Muscle of arm (tissue), 1 donor: ENCODE measurements at regions not wholly inside any gene's neighbourhood (a gene's known extent, or its start where the extent isn't known, plus 50 kb on each side); places are given as distances from the start of the nearest gene placed in this dataset.
"Not testable (repeated sequence)": the region's sequence is repeated elsewhere in the genome, so short reads cannot be mapped to it uniquely, and the experiment has no call there.

Source experiments
- DNase-seq: peaks from one replicate; pipeline ENCODE4 v3.0.0-alpha.2; 2013

DNA sequence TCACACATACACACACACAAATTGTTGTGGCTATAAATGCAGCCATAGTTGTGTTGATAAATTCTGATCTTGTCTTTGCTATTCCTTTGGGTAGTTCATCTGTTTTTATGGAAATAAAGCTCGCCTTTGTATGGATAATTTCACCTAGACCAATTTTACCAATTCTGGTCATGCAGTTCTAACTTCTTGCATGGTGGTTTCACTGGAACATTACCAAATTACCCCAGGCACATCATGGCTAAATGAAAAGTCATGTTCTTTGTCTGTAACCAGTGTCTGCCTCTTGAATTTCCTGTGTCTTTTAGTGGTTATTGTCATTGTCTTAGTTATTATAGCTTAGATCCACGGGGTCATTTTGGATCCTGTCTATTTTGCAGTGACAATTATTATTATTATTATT lies 50.3 kb upstream of the TMC1 start:
- DNase-seq = no peak

DNA sequence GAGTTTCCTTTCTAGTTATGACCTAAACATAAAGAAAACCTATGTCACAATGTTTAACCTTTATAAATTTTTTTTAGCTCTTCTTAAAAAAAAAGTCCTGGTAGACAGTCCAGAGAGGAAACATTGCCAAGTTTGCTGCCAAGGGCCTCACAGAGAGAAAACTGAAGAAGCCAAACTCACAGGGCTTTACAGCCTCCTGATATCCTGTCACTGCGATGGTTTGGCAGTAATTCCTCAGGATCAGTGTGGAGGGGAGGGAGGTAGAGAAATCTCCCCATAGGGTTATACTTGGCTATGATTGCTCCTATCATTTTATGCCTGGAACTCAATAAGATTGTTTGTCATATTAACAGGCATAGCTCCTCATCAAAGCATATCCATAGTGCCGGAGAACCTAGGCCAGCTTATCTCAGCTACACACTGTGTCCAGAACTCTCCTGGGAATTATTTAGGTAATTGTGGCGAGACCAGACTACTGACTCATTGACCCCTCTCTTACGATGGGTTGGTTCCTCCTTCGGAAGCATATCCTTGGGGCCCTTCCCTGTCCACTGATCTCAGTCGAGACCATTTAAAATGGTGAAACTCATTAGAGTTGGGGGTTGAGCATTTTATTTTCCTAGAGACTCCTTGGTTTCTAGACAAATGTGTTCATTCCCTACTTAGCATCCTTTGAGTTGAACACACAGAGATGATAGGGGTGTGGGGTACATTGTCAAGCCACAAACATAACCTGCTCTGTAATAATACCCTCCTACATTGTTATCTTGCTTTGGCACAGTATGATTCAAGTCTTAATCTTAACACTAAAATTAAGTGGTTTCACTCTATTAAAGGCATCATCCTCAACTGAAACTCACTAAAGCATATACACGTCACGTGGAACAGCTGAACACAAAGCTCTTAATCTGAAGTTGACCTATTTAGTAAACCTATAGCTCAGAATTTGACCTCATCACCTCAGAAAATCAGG lies 53.4 kb upstream of the TMC1 start:
- no peak for DNase-seq

DNA sequence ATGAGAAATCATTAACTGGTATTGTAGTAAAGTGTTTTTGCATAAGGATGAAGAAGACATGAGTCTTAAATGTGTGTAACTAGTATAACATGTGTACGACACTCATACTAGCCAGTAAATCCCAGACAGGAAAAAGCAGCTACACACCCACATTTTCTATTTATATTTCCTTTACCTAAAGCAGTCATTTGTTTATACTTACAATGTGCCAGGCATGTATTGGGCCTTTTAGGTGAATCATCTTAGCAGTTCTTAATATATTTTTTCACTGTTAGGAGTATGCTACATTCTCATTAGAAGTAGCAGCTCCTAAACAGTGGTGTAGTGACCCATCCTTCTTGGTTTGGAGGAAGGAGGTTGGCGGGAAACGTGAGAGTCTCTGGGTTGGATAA lies 55.8 kb upstream of the TMC1 start:
- DNase-seq = no peak

DNA sequence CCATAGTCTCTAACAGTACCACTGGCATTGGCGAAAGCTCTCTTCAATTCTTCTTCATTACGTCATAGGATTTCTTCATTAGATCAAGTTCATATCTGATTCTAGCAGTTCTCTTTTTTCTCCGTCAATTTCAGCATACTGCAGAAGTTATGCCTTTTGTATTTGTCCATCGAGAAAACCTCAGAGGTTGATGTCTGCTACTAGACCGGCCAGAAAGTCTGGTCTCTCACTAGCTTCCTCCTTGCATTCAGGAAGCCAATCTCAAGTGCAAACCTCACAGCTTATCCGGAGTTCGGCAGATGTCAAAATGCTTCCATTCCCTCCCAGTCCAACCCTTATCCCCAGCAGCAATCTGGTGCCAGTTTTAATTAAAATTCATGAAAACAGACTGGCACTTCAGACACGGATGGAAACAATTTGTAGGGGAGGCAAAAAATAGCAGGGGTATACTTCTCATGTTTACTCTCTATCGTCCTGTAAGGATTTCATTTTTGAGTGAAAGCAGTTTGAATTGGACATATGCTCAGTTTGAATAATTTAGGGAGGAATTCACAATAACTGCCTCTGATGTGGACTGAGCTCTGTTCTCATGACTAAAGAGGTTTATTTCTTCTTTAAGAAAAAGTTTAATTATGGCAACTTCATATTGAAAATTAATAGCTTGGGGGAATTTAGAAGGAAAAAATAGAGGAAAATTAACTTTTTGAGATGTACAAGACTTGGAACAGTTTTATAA lies 56.4 kb upstream of the TMC1 start:
- DNase-seq = no peak

DNA sequence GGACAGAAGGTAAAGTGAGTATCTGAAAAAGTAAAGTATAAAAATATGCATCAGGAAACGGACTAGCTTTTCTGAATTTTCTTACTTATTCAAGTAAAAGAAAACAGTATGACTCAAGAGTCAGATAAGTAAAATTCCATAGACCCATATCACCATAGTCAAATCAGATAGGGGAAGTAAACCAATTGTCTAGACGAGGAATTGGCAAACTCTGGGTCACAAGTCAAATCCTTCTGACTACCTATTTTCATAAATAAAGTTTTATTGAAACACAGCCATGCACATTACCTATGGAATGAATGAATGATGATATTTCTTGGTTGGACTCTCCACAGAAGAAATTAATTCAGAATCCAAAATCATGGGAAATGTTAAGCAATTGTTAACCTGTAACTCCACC lies 59.1 kb upstream of the TMC1 start:
- no peak for DNase-seq

DNA sequence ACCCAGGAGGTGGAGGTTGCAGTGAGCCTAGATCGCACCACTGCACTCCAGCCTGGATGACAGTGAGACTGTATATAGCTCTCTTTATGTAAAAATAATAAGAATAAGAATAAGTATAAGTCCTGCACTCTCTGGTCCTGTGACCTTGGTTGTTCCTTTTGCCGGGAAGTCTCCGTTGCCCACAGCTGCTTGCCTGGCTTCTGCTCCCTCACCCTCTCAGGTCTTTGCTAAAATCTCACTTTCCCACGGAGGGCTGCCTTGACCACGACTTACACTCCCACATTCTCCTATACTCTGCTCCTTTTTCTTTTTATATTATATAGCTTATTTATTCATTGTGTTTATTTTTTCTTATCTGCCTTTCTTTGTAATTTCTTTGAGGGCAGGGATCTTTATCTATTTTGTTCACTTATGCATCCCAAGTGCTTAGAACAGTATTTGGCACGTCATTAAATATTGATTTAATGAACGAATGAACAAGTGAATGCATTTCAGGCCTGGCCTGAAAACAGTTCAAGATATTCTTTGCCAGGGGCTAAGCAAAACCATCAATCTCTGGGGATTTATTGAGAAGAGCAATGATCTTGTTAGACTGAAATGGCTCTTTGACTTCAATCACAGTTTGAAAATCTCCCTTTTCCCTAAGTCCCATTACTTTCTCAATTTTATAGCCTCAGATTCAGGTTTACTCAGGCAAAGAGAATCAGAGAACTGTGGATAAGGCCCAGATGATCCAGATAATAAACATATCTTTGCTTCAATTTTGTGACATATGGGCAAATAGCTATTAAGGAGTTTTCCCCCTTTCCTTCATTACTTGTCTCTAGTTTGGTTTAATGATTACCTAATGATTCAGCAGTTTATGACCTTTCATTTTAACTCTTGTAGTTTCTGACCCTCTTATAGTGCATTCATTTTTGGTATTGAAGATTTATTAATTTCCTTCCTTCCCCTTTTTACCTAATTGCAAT lies 60.8 kb upstream of the TMC1 start:
- no peak for DNase-seq

DNA sequence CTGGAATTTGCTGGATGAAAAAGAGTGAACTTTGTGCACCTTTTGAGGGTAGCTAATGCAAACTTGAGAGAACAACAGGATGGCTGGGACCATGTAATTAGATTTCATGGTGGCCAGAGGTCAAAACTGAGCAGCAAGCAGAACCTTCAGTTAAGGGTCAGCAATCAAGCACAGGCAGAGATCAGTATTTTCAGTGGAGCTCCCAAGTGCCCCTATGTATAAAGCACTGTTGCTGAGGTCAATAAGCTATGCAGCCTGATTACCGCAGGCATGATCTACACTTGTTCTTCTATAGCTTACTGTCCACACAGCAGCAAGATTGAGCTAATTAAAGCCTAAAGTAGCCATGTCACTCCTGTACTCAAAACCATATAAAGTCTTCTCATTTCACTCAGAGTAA lies 62.1 kb upstream of the TMC1 start:
- DNase-seq = no peak

DNA sequence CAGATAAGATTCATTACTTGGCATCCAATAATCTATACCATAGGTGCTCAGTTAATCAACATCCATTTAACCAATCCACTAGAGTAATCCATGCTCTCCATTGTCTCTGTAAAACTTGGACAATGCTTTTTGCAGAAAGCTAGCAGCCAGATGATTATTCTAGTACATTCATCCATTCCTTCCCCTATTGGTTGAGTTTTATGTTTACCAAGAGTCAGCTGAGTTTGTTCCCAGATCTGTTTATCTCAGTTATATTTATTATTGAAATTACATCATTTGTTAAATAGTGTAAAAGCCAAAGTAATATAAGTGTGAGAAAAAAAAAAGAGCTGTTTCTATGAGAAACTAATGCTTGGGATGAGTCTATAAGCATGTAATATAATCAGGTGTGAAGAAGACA lies 63.3 kb upstream of the TMC1 start:
- no peak for DNase-seq

DNA sequence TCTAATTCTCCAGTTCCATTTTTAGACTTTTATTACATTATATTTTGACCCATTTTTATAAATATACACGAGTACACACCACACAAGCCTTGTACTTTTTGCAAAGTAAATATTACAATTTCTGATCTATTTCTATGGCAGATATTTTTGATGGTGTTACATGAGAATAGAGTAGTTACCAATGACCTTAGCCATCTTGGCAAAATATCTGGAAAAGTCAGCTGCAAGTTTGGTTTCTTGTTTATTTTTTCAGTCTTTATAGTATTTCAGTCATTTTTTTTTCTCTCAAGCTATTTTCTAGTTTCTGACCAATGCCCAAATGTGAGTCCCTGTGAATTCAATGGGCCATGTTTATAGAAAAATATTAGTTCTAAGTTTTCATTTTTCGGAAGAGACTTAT lies 64.0 kb upstream of the TMC1 start:
- no peak for DNase-seq

DNA sequence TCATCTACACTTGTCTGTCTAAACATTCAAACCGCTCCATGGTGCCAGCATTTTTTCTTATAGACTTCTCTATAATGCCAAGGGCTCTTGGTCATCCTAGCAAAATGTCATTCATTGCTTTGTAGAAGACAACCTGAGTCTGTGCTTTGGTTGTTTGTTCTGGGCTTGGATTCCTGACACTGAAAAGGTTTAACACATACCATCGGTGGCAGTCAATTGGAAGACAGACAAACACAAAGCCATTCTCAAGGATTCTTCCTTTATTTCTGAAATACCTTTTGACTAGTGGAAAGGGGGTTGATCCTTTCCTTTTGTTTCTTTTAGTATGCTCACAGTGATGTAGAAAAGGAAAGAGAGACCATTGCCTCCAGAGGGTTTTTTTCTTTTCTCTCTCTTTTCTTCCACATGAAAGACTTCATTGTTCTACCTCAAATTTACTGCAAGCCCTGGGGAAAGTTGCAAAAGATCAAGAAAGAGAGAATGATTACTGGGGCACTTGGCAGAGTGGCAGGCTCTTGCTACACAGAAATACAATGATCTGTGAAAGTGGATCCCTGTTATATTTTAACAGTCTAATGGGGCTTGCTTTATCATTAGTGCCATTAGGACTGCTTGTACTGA lies 66.4 kb upstream of the TMC1 start:
- DNase-seq = no peak

DNA sequence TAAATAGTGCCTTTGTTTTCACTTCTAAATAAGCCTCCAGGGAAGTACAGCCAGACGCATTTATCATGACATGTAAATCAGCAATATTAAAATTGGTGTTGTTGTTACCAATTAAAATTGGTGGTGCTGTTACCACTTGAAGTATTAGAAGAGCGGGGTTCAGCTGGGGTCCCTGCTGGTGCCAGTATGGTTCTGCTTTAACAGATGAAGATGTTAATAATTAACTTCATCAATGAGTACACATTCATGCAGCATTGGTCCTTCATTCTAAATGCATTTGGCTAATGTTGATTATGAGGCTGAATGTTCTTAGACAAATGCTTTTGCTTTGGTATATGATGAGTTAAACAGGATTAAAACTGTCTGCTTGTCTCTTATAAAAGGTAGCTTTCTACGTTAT lies 67.6 kb upstream of the TMC1 start:
- no peak for DNase-seq

DNA sequence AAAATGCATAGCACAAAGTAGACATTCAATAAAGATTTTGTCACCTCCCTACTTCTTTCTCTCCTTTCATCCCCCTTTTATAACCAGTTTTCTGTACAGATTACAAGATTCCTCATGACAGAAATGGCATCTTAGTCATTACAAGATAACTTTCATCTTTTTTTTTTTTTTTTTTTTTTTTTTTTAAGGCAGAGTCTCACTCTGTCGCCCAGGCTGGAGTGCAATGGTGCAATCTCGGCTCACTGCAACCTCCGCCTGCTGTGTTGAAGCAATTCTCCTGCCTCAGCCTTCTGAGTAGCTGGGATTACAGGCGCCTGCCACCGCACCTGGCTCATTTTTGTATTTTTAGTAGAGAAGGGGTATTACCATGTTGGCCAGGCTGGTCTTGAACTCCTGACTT lies 75.2 kb upstream of the TMC1 start:
- DNase-seq = not testable (repeated sequence)

DNA sequence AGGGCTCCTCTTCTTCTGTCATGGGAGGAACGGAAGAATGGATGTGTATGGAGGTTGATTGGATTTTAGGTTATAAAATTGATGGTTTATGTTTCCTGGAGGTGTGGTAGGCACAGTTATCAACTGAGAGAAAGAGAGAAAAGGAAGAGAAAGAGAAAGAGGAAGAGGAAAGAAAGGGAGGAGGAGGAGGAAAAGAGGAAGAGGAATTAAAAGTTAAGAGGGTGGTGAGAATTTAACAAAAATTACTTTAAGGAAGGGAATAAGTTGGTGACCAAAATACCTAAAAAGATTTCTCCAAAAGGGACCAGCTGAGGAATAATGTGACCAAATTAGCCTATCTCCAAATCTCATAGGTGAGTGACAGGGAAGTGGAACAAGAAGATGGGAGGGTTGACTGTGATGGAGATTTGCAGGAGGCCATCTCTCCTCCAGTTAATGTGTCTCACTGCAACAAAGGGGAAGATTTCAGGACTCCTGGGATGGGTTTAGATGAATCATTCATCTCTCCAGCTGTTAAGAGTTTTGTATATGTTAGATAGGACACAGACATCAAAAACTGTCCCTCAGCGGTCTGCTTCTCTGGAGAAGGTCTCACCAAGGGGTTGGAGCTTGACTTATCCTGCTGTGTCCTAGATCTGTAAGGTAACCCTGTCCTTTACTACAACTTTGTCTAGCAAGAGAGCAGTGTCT lies 76.0 kb upstream of the TMC1 start:
- no peak for DNase-seq

DNA sequence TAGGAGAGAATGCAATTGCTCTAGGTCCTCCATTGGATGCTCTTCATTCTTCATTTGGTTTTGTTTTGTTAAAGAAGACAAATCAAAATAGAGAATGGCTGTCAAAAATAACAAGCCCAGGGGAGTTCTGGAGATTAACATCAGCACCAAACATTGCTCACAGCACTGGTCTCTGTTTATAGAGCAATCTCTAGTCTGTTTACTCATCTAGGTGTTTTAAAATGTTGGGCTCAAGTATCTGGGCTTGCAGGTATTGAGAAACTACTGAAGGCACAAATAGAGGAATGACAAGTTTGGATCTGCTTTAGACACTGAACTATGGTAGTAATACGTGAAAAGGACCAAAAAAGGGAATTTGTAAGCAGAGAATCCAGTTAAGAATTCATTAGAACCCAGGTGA lies 77.0 kb upstream of the TMC1 start:
- DNase-seq = no peak

DNA sequence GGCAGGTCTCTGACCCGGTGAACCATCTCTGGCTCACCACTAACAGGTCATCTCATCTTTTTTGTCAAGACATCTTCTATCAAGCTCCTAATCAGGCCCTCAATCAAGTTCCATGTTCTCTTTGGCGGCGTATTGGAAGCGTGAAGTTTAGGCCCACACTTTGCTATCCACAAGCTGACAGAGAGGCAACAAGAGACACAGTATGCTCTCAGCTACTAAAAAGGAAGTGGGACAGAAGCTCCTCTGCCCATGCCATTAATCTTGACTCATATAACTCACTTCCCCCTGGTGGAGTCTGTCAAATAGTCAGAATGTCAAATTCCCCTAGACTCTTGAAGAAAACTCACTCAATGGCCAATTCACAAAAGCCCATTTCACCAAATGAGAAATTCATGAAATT lies 77.6 kb upstream of the TMC1 start:
- no peak for DNase-seq

DNA sequence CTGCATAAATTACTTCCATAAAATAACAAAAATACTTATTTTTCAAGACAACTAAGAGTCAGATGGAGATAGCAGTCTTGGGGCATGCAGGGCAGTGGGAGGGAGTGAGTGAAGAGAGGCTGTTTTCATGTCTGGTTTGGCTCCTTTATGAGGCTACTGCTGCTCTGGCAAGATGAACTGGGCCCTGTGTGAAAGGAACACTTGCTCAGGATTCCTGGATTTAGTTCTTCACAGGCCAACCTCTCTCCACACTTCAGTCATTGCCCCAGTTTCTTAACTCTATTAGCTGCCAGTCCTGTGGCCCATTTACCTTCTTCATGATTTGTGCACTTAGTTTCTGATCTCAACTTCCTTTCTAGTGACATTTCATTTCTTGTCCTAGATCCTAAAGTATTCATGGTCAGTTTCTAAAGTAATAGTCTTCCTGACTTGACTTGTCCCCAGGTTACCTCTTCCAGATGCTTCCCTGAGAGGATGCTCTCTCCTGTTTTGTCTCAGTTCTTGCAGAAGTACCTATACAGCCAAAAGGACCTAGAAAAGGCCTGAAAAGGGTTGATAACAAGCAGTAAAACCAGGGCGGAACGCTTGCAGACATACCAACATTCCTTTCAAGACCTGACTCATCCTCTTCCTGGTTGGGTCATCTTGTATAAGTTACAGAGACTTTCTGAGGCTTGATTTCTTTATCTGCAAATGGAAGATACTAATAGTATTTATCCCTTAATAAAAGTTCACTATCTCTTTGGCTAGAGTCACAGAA lies 77.0 kb upstream of the ZFAND5 start:
- no peak for DNase-seq

DNA sequence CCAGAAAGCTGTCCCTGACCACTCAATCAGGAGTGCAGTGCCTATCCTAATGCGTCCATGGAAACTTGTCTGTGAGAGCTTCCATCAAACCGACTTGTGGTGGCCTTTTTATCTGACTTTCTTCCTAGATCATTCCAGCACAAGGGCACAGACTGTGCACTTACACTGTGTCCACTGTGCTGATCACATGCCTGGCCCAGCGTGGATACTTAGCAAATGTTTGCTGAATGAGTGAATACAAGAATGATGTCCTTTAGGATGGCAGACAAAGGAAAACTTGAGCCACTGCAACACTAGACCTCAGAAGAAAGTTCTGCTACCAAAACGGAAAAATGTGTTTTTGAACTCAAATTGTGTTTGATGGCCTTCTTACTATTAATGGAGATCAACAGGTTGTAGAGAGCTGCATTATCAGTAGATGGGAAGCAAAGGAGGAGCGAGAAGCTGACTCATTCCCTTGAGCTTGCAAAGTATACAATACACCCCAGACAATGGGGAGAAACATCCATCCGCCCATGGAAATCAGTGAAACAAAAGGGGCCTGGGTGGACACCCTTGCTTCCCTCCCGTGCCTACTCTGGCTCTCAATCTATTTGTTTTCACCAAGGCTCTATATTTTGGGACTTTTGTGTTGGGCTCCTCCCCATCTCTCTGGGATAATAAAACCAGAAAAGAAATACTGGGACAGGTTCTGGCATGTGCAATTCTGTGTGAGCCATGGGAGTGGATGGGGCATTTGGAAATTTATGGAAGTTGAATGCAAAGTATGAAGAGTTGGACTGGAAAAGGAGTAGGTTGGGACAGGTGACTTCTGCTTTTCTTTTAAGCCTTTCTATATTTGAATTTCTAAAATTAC lies 76.2 kb upstream of the ZFAND5 start:
- DNase-seq = no peak

DNA sequence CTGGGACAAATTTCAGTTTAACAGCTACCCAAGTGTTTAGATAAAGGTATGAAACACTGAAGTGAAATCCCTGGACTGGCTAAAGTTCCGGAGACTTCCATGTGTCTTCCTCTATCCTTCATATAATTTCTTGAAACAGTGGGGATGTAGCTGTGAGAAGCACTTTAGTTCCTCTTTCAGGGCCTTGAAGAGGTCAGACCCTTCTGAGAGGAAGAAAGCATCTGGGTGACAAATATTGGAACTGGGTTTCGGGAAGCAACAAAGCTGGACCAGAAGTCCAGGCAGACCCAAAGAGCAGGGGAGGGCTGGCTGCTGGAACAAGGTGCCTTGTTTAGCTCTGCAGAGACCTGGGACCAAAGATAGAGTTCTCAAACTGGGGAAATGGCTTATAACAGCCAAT lies 75.4 kb upstream of the ZFAND5 start:
- DNase-seq = peak; percentile 7

DNA sequence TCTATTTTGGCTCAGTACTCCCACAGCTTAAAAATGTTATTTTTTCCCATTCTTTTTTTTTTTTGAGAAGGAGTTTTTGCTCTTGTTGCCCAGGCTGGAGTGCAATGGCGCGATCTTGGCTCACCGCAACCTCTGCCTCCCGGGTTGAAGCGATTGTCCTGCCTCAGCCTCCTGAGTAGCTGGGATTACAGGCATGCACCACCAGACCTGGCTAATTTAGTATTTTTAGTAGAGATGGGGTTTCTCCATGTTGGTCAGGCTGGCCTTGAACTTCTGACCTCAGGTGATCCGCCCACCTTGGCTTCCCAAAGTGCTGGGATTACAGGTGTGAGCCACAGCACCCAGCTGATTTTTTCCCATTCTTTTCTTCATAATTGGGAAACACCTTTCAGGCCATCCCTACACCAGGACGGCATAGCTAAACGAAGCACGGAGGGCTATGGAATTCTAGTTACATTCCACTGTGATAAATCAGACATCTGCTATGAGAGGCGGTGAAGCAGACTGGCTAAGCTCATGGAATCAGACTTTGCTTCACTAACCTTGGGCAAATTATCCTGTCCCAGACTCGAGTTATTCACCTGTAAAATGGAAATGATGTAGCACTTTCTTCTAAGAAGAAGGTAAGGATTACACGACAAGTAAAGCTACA lies 68.7 kb upstream of the ZFAND5 start:
- DNase-seq = not testable (repeated sequence)
